GM23248 (cell line): ENCODE measurements at regions not wholly inside any gene's neighbourhood (a gene's known extent, or its start where the extent isn't known, plus 50 kb on each side); places are given as distances from the start of the nearest gene placed in this dataset.

Experiments
- EZH2 ChIP-seq: fragments of 200-600 bp; sonication (generic); IDR thresholded peaks from 2 replicates; pipeline ENCODE4 v1.6.1; 2018; ENCODE audit warnings: antibody characterized with exemption, mild to moderate bottlenecking; ENCODE audit not compliant: insufficient read depth, poor library complexity, severe bottlenecking
- EZH2phosphoT487 ChIP-seq: fragments of 200-600 bp; sonication (generic); IDR thresholded peaks from 2 replicates; pipeline ENCODE4 v1.6.1; 2018; ENCODE audit warnings: antibody characterized with exemption, moderate library complexity, mild to moderate bottlenecking, low read depth; ENCODE audit not compliant: insufficient read depth

DNA sequence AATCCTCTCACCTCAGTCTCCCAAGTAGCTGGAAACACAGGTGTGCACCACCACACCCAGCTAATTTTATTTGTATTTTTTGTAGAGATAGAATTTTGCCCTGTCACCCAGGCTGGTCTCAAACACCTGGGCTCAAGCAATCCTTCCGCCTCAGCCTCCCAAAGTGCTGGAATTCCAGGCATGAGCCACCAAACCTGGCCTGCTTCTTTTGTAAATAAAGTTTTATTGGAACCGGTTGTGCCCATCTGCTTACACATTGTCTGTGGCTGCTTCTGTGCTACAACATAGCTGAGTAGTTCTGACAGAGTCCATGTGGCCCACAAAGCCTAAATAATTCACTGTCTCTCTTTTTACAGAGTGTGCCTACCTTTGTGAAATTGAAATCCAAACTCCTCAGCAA, 109.7 kb upstream of the NRSN1 start:
- no peak for TF ChIP-seq EZH2phosphoT487
- TF ChIP-seq EZH2, result no peak
